OCI-LY3 (cell line): ENCODE measurements at regions not wholly inside any gene's neighbourhood (a gene's known extent, or its start where the extent isn't known, plus 50 kb on each side); places are given as distances from the start of the nearest gene placed in this dataset.
A peak's percentile ranks its signal among the peaks of the same experiment; 100 is the strongest.

Experiments used
- H2AFZ ChIP-seq: fragments of 200-600, 300-600 bp; shearing (Covaris generic); 2 replicates; pipeline ENCODE4 v1.6.0; 2014; ENCODE audit warnings: antibody characterized with exemption, low read depth, low read length
- H3K27ac ChIP-seq: fragments of 200-600, 300-600 bp; sonication (generic); 2 replicates; pipeline ENCODE4 v1.5.1; 2014; ENCODE audit warnings: mild to moderate bottlenecking, low read length, moderate library complexity, mixed read lengths
- H3K27me3 ChIP-seq: fragments of 200-600, 300-600 bp; sonication (generic); 2 replicates; pipeline ENCODE4 v1.6.1; 2014; ENCODE audit warnings: low read depth, low read length, mixed read lengths
- H3K36me3 ChIP-seq: fragments of 200-600, 300-600 bp; sonication (generic); replicated peaks from 2 replicates; pipeline ENCODE3; 2014; ENCODE audit warnings: low read depth, low read length, mixed read lengths
- H3K4me1 ChIP-seq: fragments of 300-600, 200-600 bp; sonication (generic); 2 replicates; pipeline ENCODE4 v1.6.1; 2014; ENCODE audit warnings: low read length, mixed read lengths
- H3K4me2 ChIP-seq: fragments of 200-600, 300-600 bp; sonication (generic); 2 replicates; pipeline ENCODE4 v1.6.1; 2014; ENCODE audit warnings: low read length, mixed read lengths
- H3K4me3 ChIP-seq: fragments of 300-600, 200-600 bp; sonication (generic); 2 replicates; pipeline ENCODE4 v1.5.1; 2014; ENCODE audit warnings: antibody characterized with exemption, mild to moderate bottlenecking, low read length, moderate library complexity
- H3K79me2 ChIP-seq: fragments of 300-600, 200-600 bp; shearing (Covaris generic); 2 replicates; pipeline ENCODE4 v1.6.1; 2014; ENCODE audit warnings: mild to moderate bottlenecking, low read length, mixed read lengths
- H3K9ac ChIP-seq: fragments of 300-600, 200-600 bp; shearing (Covaris generic); 2 replicates; pipeline ENCODE4 v1.6.0; 2014; ENCODE audit warnings: mild to moderate bottlenecking, low read length, moderate library complexity
- H3K9me3 ChIP-seq: fragments of 200-600, 300-600 bp; shearing (Covaris generic); 2 replicates; pipeline ENCODE4 v1.6.1; 2014; ENCODE audit warnings: low read length, mixed read lengths; ENCODE audit not compliant: insufficient read depth
- H4K20me1 ChIP-seq: fragments of 200-600, 300-600 bp; sonication (generic); 2 replicates; pipeline ENCODE4 v1.6.1; 2016; ENCODE audit warnings: low read length, mixed read lengths; ENCODE audit not compliant: insufficient read depth
- CTCF ChIP-seq: fragments of 200-600, 300-600 bp; sonication (generic); IDR thresholded peaks from 2 replicates; pipeline ENCODE4 v1.5.1; 2014; ENCODE audit warnings: antibody characterized with exemption, low read length, low read depth
- EZH2phosphoT487 ChIP-seq: fragments of 200-600 bp; shearing (Covaris generic); IDR thresholded peaks from 2 replicates; pipeline ENCODE4 v1.6.1; 2018; ENCODE audit warnings: antibody characterized with exemption, mixed run types, low read depth

- Histone ChIP-seq H3K27me3 (no peaks in the 10 kb centered on the region), H3K4me1 (peaks cover 33% of the 10 kb centered on the region), H3K27ac (no peak overlapping the region), H3K4me3 (no peak overlapping the region), H2AFZ (no peak overlapping the region), H3K36me3 (peaks cover 8% of the 10 kb centered on the region), H3K79me2 (no peaks in the 10 kb centered on the region), H3K4me2 (no peak overlapping the region), H3K9ac (no peak overlapping the region), H3K9me3 (0 out of 2 replicates have a peak, but pooled peaks cover 4% of the 10 kb centered on the region), H4K20me1 (no peaks in the 10 kb centered on the region)
- TF ChIP-seq CTCF, result no peak
- no peak for TF ChIP-seq EZH2phosphoT487
Measured at GRCh38 chr9:99760421-99760820, 61.3 kb upstream of the NR4A3 start.

- Histone ChIP-seq H3K27me3 (no peaks in the 10 kb centered on the region), H4K20me1 (no peaks in the 10 kb centered on the region), H3K4me1 (peaks cover 33% of the 10 kb centered on the region), H3K4me2 (peak overlapping the region; percentile 82), H3K36me3 (peaks cover 8% of the 10 kb centered on the region), H3K27ac (peak overlapping the region; percentile 80), H3K9ac (peak overlapping the region; percentile 41; the same call in 1 of the 2 replicates), H3K79me2 (no peaks in the 10 kb centered on the region), H3K4me3 (peak overlapping the region; percentile 50), H3K9me3 (0 out of 2 replicates have a peak, but pooled peaks cover 4% of the 10 kb centered on the region), H2AFZ (peak overlapping the region; percentile 43; the same call in 1 of the 2 replicates)
- TF ChIP-seq CTCF, result no peak
- TF ChIP-seq EZH2phosphoT487, result no peak
Measured at GRCh38 chr9:99762470-99762869, 59.2 kb upstream of the NR4A3 start.
